ENCODE measurements at regions not wholly inside any gene's neighbourhood (a gene's known extent, or its start where the extent isn't known, plus 50 kb on each side); places are given as distances from the start of the nearest gene placed in this dataset.
"Not testable (repeated sequence)": the region's sequence is repeated elsewhere in the genome, so short reads cannot be mapped to it uniquely, and the experiment has no call there.

DNA sequence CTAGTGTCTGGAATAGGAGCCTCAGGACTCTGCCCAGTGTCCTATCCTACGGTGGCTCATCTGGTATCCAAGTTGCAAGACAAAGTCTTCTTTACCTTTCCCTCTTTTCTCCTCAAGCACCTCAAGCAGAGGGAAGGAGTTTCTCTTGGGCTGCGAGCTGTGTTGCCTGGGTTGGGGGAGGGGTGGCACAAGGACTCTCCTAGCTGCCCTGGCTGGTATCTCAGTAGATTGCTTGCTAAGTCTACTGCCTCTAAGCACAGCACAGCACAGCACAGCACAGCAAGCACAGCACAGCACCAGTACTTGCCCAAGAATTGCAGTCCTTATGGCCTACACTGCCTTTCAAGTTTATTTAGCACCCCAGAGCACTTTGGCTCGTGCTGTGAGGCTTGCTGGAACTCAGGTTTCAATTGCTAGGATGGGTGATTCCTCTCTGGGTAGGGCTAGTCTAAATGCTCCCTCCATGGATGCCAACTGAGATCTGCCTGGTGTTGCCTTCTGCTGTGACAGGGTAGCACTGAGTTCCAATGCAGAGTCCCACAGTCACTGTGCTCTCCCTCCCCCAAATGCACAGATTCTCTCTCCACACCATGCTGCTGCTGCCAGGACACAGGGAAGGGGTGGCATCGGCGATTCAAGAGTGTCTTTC, 213.1 kb upstream of the POU5F2 start:
- Histone ChIP-seq H2AFZ (ENCODE audit: low read length) (no peak overlapping the region), H3K4me2 (ENCODE audit: low read depth, low read length, poor library complexity, severe bottlenecking) (no peak overlapping the region), H4K20me1 (ENCODE audit: insufficient read depth, low read depth, low read length) (no peaks in the 10 kb centered on the region), H3K4me1 (ENCODE audit: low read length) (no peaks in the 10 kb centered on the region), H3K4me3 (ENCODE audit: low read length) (no peak overlapping the region), H3K9ac (ENCODE audit: low read length) (no peak overlapping the region), H3K79me2 (ENCODE audit: low read length) (no peaks in the 10 kb centered on the region), H3K9me3 (ENCODE audit: low read length) (peaks cover 2% of the 10 kb centered on the region; the same call in 1 of the 2 replicates), H3K27ac (ENCODE audit: low read length) (no peak overlapping the region), H3K27me3 (ENCODE audit: low read length) (no peaks in the 10 kb centered on the region), H3K36me3 (ENCODE audit: insufficient read depth, low read length) (no peaks in the 10 kb centered on the region), H3K9me2 (replicated peaks; ENCODE audit: insufficient read depth, low read length) (no peaks in the 10 kb centered on the region)
- no peak for DNase-seq

DNA sequence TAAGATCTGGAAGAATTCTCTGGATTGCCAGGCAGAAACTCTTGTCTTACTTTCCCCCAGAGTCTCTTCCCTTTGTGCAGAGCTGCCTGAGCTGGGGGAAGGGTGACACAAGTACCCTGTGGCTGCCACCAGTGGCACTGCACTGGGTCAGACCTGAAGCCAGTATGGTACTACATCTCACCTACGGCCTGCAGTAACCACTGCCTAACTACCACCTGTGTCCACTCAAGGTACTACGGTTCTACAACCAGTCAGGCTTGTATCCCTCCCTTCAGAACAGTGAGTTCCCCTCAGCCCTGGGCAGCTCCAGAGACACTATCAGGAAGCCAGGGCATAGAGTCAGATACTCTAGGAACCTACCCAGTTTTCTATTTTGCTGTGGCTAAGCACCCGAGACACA, 212.0 kb upstream of the POU5F2 start:
- H3K9ac ChIP-seq (ENCODE audit: low read length) = no peak overlapping the region
- H3K4me3 ChIP-seq (ENCODE audit: low read length) = no peak overlapping the region
- no peaks in the 10 kb centered on the region for H4K20me1 ChIP-seq (ENCODE audit: insufficient read depth, low read depth, low read length)

DNA sequence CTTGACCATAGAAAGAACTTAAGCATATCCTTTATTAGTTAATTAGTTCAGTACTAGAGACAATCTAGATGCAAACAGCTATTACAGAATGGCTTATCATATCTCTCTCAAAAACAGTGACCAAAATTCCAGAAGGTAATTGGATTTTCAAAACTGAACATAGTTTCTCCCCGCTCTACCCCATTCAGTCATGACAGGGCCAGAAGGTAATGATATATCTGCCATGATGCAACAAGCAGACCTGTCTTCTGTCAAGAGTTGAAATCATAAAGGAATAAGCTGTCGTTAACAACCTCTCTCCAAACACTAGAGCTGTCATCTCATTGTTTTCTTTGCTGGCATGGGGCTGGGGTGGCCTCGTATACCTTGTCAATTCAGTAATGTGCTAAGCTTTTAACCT, 200.5 kb upstream of the POU5F2 start:
- H3K36me3 ChIP-seq (ENCODE audit: insufficient read depth, low read length) = no peaks in the 10 kb centered on the region
- H3K27ac ChIP-seq (ENCODE audit: low read length) = no peak overlapping the region
- no peaks in the 10 kb centered on the region for H3K9me2 ChIP-seq (replicated peaks; ENCODE audit: insufficient read depth, low read length)
- H3K4me2 ChIP-seq (ENCODE audit: low read depth, low read length, poor library complexity, severe bottlenecking) = no peak overlapping the region
- no peaks in the 10 kb centered on the region for H3K79me2 ChIP-seq (ENCODE audit: low read length)
- no peak overlapping the region for H2AFZ ChIP-seq (ENCODE audit: low read length)
- H3K9me3 ChIP-seq (ENCODE audit: low read length) = no peaks in the 10 kb centered on the region
- H3K4me1 ChIP-seq (ENCODE audit: low read length) = no peaks in the 10 kb centered on the region
- H3K9ac ChIP-seq (ENCODE audit: low read length) = no peak overlapping the region
- no peak overlapping the region for H3K4me3 ChIP-seq (ENCODE audit: low read length)
- DNase-seq = no peak
- no peaks in the 10 kb centered on the region for H3K27me3 ChIP-seq (ENCODE audit: low read length)
- no peaks in the 10 kb centered on the region for H4K20me1 ChIP-seq (ENCODE audit: insufficient read depth, low read depth, low read length)

More for the DNA sequence above, 212.0 kb upstream of the POU5F2 start:
- no peak for DNase-seq
- Histone ChIP-seq H3K27ac (ENCODE audit: low read length) (no peak overlapping the region), H2AFZ (ENCODE audit: low read length) (no peak overlapping the region), H3K4me1 (ENCODE audit: low read length) (no peaks in the 10 kb centered on the region), H3K9me3 (ENCODE audit: low read length) (peaks cover 2% of the 10 kb centered on the region; the same call in 1 of the 2 replicates), H3K9me2 (replicated peaks; ENCODE audit: insufficient read depth, low read length) (no peaks in the 10 kb centered on the region), H3K27me3 (ENCODE audit: low read length) (no peaks in the 10 kb centered on the region), H3K36me3 (ENCODE audit: insufficient read depth, low read length) (no peaks in the 10 kb centered on the region), H3K79me2 (ENCODE audit: low read length) (no peaks in the 10 kb centered on the region), H3K4me2 (ENCODE audit: low read depth, low read length, poor library complexity, severe bottlenecking) (no peak overlapping the region)

- H3K36me3 ChIP-seq (ENCODE audit: insufficient read depth, low read length); H3K9ac ChIP-seq (ENCODE audit: low read length); H3K9me3 ChIP-seq (ENCODE audit: low read length); H3K27me3 ChIP-seq (ENCODE audit: low read length); H3K79me2 ChIP-seq (ENCODE audit: low read length); H2AFZ ChIP-seq (ENCODE audit: low read length); H3K4me1 ChIP-seq (ENCODE audit: low read length); H3K9me2 ChIP-seq (replicated peaks; ENCODE audit: insufficient read depth, low read length); H4K20me1 ChIP-seq (ENCODE audit: insufficient read depth, low read depth, low read length); H3K4me3 ChIP-seq (ENCODE audit: low read length); H3K27ac ChIP-seq (ENCODE audit: low read length); DNase-seq; H3K4me2 ChIP-seq (ENCODE audit: low read depth, low read length, poor library complexity, severe bottlenecking): not testable (repeated sequence)
Measured at GRCh38 chr5:93933269-93933668, 191.9 kb upstream of the POU5F2 start.

- no peak for DNase-seq
- H3K4me2 ChIP-seq (ENCODE audit: low read depth, low read length, poor library complexity, severe bottlenecking) = no peak overlapping the region
- no peaks in the 10 kb centered on the region for H3K9me3 ChIP-seq (ENCODE audit: low read length)
- H3K36me3 ChIP-seq (ENCODE audit: insufficient read depth, low read length) = no peaks in the 10 kb centered on the region
- H3K4me3 ChIP-seq (ENCODE audit: low read length) = no peak overlapping the region
- H3K9me2 ChIP-seq (replicated peaks; ENCODE audit: insufficient read depth, low read length) = no peaks in the 10 kb centered on the region
- H3K27me3 ChIP-seq (ENCODE audit: low read length) = no peaks in the 10 kb centered on the region
- no peaks in the 10 kb centered on the region for H3K4me1 ChIP-seq (ENCODE audit: low read length)
- no peak overlapping the region for H3K27ac ChIP-seq (ENCODE audit: low read length)
- no peak overlapping the region for H2AFZ ChIP-seq (ENCODE audit: low read length)
- H4K20me1 ChIP-seq (ENCODE audit: insufficient read depth, low read depth, low read length) = no peaks in the 10 kb centered on the region
- no peak overlapping the region for H3K9ac ChIP-seq (ENCODE audit: low read length)
- H3K79me2 ChIP-seq (ENCODE audit: low read length) = no peaks in the 10 kb centered on the region
Measured at GRCh38 chr5:93930098-93930497, 188.7 kb upstream of the POU5F2 start.

GRCh38 chr5:93929131-93929530, 187.7 kb upstream of the POU5F2 start:
- Histone ChIP-seq H3K27me3 (ENCODE audit: low read length) (no peaks in the 10 kb centered on the region), H3K36me3 (ENCODE audit: insufficient read depth, low read length) (no peaks in the 10 kb centered on the region), H4K20me1 (ENCODE audit: insufficient read depth, low read depth, low read length) (no peaks in the 10 kb centered on the region), H3K4me1 (ENCODE audit: low read length) (no peaks in the 10 kb centered on the region), H3K27ac (ENCODE audit: low read length) (no peak overlapping the region), H3K4me2 (ENCODE audit: low read depth, low read length, poor library complexity, severe bottlenecking) (no peak overlapping the region), H2AFZ (ENCODE audit: low read length) (no peak overlapping the region), H3K9me3 (ENCODE audit: low read length) (no peaks in the 10 kb centered on the region), H3K4me3 (ENCODE audit: low read length) (no peak overlapping the region), H3K79me2 (ENCODE audit: low read length) (no peaks in the 10 kb centered on the region), H3K9ac (ENCODE audit: low read length) (no peak overlapping the region), H3K9me2 (replicated peaks; ENCODE audit: insufficient read depth, low read length) (no peaks in the 10 kb centered on the region)
- no peak for DNase-seq

GRCh38 chr5:93926831-93927620, 185.6 kb upstream of the POU5F2 start:
- Histone ChIP-seq H3K27me3 (ENCODE audit: low read length) (no peaks in the 10 kb centered on the region), H3K4me3 (ENCODE audit: low read length) (no peak overlapping the region)

GRCh38 chr5:93925321-93925720, 183.9 kb upstream of the POU5F2 start:
- Histone ChIP-seq H3K9me2 (replicated peaks; ENCODE audit: insufficient read depth, low read length) (no peaks in the 10 kb centered on the region), H2AFZ (ENCODE audit: low read length) (no peak overlapping the region), H4K20me1 (ENCODE audit: insufficient read depth, low read depth, low read length) (no peaks in the 10 kb centered on the region), H3K4me1 (ENCODE audit: low read length) (no peaks in the 10 kb centered on the region), H3K27me3 (ENCODE audit: low read length) (no peaks in the 10 kb centered on the region), H3K27ac (ENCODE audit: low read length) (no peak overlapping the region), H3K4me3 (ENCODE audit: low read length) (no peak overlapping the region), H3K4me2 (ENCODE audit: low read depth, low read length, poor library complexity, severe bottlenecking) (no peak overlapping the region), H3K79me2 (ENCODE audit: low read length) (no peaks in the 10 kb centered on the region), H3K36me3 (ENCODE audit: insufficient read depth, low read length) (no peaks in the 10 kb centered on the region), H3K9me3 (ENCODE audit: low read length) (no peaks in the 10 kb centered on the region), H3K9ac (ENCODE audit: low read length) (no peak overlapping the region)
- DNase-seq = no peak

More at GRCh38 chr5:93926831-93927620, 185.6 kb upstream of the POU5F2 start:
- Histone ChIP-seq H3K79me2 (ENCODE audit: low read length) (no peaks in the 10 kb centered on the region), H3K4me1 (ENCODE audit: low read length) (no peaks in the 10 kb centered on the region), H3K4me2 (ENCODE audit: low read depth, low read length, poor library complexity, severe bottlenecking) (no peak overlapping the region), H4K20me1 (ENCODE audit: insufficient read depth, low read depth, low read length) (no peaks in the 10 kb centered on the region), H3K27ac (ENCODE audit: low read length) (no peak overlapping the region), H3K36me3 (ENCODE audit: insufficient read depth, low read length) (no peaks in the 10 kb centered on the region), H3K9me3 (ENCODE audit: low read length) (no peaks in the 10 kb centered on the region), H3K9me2 (replicated peaks; ENCODE audit: insufficient read depth, low read length) (no peaks in the 10 kb centered on the region), H3K9ac (ENCODE audit: low read length) (no peak overlapping the region), H2AFZ (ENCODE audit: low read length) (no peak overlapping the region)
- no peak for DNase-seq
